T-helper 1 cell treated with Interleukin-12 subunit alpha and Interleukin-12 subunit beta and Interleukin-4 antibody, amounts not matched to agents 30 μg/mL and 1 μg/mL, for 36 hours (primary cell): ENCODE measurements at regions not wholly inside any gene's neighbourhood (a gene's known extent, or its start where the extent isn't known, plus 50 kb on each side); places are given as distances from the start of the nearest gene placed in this dataset.

ENCODE experiments used
- H3K27ac Mint-ChIP-seq: one replicate; pipeline ENCODE4 v1.8.0; 2021; ENCODE audit warnings: mild to moderate bottlenecking, mixed read lengths
- H3K27me3 Mint-ChIP-seq: one replicate; pipeline ENCODE4 v1.8.0; 2021; ENCODE audit warnings: low read depth, mixed read lengths
- H3K36me3 Mint-ChIP-seq: one replicate; pipeline ENCODE4 v1.8.0; 2021; ENCODE audit warnings: low read depth, mixed read lengths
- H3K4me1 Mint-ChIP-seq: one replicate; pipeline ENCODE4 v1.8.0; 2021; ENCODE audit warnings: low read depth, mixed read lengths
- H3K4me3 Mint-ChIP-seq: one replicate; pipeline ENCODE4 v1.8.0; 2021; ENCODE audit warnings: mild to moderate bottlenecking, moderate library complexity, mixed read lengths
- H3K9me3 Mint-ChIP-seq: one replicate; pipeline ENCODE4 v1.8.0; 2021; ENCODE audit warnings: mixed read lengths

GRCh38 chr2:195488567-195488966 is 168.5 kb upstream of the SLC39A10 start:
- H3K4me3 Mint-ChIP-seq: no peak overlapping the region
- no peaks in the 10 kb centered on the region for H3K27me3 Mint-ChIP-seq
- H3K4me1 Mint-ChIP-seq: peaks cover 44% of the 10 kb centered on the region
- H3K27ac Mint-ChIP-seq: no peak overlapping the region
- H3K9me3 Mint-ChIP-seq: peaks cover 24% of the 10 kb centered on the region
- H3K36me3 Mint-ChIP-seq: peaks cover 34% of the 10 kb centered on the region

DNA sequence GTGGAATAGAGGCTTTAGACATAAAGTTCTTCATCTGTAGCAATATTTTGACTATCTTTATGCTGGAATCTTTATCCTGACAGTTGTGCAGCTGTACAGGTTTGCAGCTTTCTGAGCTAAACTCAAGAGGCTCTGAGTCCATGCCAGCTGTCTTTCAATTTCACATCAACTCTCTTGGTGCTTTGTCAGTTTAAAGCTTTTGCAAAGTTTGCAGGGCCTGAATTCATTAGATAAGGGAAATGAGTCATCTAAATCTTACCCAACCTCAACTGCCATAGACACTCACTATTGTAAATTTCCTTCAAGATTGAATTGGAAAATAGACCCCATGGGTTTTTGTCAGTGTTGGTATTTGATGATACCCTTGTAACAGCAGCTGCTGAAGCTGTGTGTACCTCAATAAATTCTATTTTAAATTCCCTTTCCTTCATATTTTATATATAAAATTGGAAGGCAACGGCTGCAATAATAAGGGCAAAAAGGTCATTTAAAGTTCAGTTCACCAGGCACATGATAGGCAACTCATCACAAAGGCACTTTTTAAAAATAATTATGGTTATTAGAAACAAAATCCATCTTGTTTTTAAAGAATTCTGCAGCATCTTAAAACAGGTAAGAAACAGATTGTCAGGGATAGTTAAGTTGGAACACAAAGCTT is 169.9 kb upstream of the SLC39A10 start:
- Mint-ChIP-seq H3K4me3 (peak overlapping the region; percentile 55), H3K4me1 (peaks cover 48% of the 10 kb centered on the region), H3K27me3 (no peaks in the 10 kb centered on the region), H3K27ac (peak overlapping the region; percentile 79), H3K9me3 (peaks cover 30% of the 10 kb centered on the region), H3K36me3 (peaks cover 34% of the 10 kb centered on the region)

- Mint-ChIP-seq H3K36me3 (peaks cover 32% of the 10 kb centered on the region), H3K4me3 (peak overlapping the region; percentile 23), H3K27ac (peak overlapping the region; percentile 50)
Observed at GRCh38 chr2:195486520-195486919, 170.5 kb upstream of the SLC39A10 start.

DNA sequence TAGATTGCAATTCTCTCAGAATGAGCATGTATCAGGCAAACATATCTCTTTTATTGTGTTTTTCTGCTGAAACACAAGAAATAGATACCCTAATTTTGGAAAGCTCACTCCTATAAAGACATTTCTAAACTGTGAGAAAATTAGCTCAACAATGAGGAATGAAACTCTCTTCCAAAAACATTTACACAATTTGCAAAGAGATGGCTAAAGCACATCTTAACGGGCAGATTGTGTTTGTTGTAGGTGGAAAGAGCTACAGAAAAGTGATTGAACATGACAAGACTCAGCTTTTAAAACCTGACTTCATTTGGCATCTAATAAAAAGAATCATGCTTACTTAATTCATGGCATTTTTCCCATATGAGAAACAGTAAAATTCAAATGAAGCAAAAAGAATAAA is 175.0 kb upstream of the SLC39A10 start:
- Mint-ChIP-seq H3K27ac (no peak overlapping the region), H3K36me3 (peaks cover 45% of the 10 kb centered on the region), H3K9me3 (peaks cover 50% of the 10 kb centered on the region), H3K4me3 (no peak overlapping the region), H3K27me3 (no peaks in the 10 kb centered on the region), H3K4me1 (peaks cover 51% of the 10 kb centered on the region)

More at GRCh38 chr2:195486520-195486919, 170.5 kb upstream of the SLC39A10 start:
- H3K27me3 Mint-ChIP-seq: no peaks in the 10 kb centered on the region
- peaks cover 46% of the 10 kb centered on the region for H3K4me1 Mint-ChIP-seq
- H3K9me3 Mint-ChIP-seq: peaks cover 31% of the 10 kb centered on the region

DNA sequence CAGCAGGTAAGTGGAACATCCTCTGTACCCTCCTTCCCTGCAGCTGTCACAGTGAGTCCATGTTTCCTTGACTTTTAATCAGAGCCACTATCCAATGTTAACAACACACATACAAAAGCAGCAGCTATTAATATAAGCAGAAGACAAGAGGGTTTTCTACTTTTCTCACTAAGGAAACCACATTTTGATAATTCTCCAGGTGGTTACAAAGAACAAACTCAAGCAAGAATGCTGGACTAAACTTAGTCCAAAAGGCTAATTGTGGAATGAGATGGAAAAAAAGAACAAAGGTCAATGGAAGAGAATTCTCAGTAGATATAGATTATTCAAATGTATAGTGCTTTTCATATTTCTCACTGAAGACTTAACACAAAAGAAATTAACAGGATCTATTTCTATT is 176.9 kb upstream of the SLC39A10 start:
- no peak overlapping the region for H3K4me3 Mint-ChIP-seq
- H3K27me3 Mint-ChIP-seq: no peaks in the 10 kb centered on the region
- no peak overlapping the region for H3K27ac Mint-ChIP-seq
- peaks cover 50% of the 10 kb centered on the region for H3K9me3 Mint-ChIP-seq
- peaks cover 41% of the 10 kb centered on the region for H3K4me1 Mint-ChIP-seq
- H3K36me3 Mint-ChIP-seq: peaks cover 47% of the 10 kb centered on the region

GRCh38 chr2:195479407-195479806 is 177.6 kb upstream of the SLC39A10 start:
- Mint-ChIP-seq H3K4me3 (no peak overlapping the region), H3K9me3 (peaks cover 43% of the 10 kb centered on the region), H3K27ac (no peak overlapping the region), H3K4me1 (peaks cover 35% of the 10 kb centered on the region), H3K36me3 (peaks cover 41% of the 10 kb centered on the region), H3K27me3 (no peaks in the 10 kb centered on the region)

- Mint-ChIP-seq H3K4me1 (peaks cover 43% of the 10 kb centered on the region), H3K4me3 (peak overlapping the region; percentile 0), H3K36me3 (peaks cover 38% of the 10 kb centered on the region)
Observed at GRCh38 chr2:195477996-195478382, 179.0 kb upstream of the SLC39A10 start.

DNA sequence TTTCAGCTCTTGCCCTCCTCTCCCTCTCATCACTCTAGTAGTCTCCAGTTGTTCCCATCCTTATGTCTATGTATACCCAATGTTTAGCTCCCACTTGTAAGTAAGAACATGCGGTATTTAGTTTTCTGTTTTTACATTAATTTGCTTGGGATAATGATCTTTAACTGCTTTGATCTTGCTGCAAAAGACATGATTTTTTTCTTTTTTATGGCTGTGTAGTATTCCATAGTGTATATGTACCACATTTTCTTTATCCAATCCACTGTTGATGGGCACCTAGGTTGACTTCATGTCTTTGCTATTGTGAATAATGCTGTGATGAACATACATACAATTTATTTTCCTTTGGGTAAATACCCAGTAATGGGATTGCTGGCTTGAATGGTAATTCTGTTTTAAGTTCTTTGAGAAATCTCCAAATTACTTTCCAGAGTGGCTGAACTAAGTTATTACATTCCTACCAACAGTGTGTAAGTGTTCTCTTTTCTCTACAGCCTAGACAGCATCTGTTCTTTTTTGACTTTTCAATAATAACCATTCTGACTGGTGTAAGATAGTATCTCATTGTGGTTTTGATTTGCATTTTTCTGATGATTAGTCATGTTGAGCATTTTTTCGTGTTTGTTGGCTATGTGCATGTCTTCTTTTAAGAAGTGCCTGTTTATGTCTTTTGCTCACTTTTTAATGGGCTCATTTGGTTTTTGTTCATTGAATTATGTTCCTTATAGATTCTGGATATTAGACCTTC is 179.6 kb upstream of the SLC39A10 start:
- Mint-ChIP-seq H3K9me3 (peaks cover 39% of the 10 kb centered on the region), H3K4me1 (peaks cover 43% of the 10 kb centered on the region), H3K4me3 (no peak overlapping the region), H3K36me3 (peaks cover 38% of the 10 kb centered on the region), H3K27me3 (no peaks in the 10 kb centered on the region), H3K27ac (peak overlapping the region; percentile 5)

More at GRCh38 chr2:195477996-195478382, 179.0 kb upstream of the SLC39A10 start:
- H3K27me3 Mint-ChIP-seq: no peaks in the 10 kb centered on the region
- peaks cover 38% of the 10 kb centered on the region for H3K9me3 Mint-ChIP-seq
- H3K27ac Mint-ChIP-seq: peak overlapping the region; percentile 5

DNA sequence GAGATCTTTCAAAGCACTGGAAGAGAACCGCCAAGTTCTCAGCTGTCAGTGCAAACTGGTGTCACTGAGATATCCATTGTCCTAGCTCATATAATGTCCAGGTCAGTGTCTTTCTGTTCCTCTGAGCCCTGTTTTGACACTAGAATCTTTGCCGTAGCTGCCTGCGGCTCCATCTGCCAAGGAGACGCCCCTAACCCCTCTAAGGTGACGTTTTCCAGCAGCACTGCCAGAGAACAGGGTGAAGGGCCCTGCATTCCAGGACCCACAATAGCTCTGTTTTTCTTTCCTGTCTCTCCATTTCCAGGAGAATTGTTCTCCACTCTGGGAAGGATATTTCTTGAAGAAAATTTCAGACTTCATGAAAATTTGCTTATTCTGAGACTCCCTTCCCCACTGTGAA is 181.7 kb upstream of the SLC39A10 start:
- Mint-ChIP-seq H3K4me1 (peaks cover 35% of the 10 kb centered on the region), H3K36me3 (peaks cover 28% of the 10 kb centered on the region), H3K27ac (no peak overlapping the region), H3K9me3 (peaks cover 25% of the 10 kb centered on the region), H3K27me3 (no peaks in the 10 kb centered on the region), H3K4me3 (no peak overlapping the region)

DNA sequence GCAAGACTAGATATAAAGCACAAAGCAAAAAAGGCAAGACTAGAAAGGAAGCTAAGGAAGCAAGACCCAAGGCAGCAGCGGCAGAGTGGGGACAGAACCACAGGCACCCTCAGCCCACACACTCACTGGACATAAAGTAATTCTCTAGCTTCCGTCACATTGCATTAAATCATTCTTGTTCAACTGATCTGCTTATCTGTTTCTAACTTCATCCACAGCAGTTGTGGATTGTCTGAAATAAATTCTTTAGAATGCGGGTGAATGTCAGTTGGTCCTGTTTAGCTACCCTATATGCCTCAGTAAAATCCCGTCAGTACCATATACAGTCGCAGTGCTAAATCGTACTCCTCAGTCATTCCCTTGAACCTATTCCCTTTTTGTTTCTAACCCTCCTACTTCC is 183.2 kb upstream of the SLC39A10 start:
- Mint-ChIP-seq H3K9me3 (peaks cover 18% of the 10 kb centered on the region), H3K4me1 (peaks cover 28% of the 10 kb centered on the region), H3K27me3 (no peaks in the 10 kb centered on the region), H3K27ac (no peak overlapping the region), H3K4me3 (no peak overlapping the region), H3K36me3 (peaks cover 22% of the 10 kb centered on the region)

DNA sequence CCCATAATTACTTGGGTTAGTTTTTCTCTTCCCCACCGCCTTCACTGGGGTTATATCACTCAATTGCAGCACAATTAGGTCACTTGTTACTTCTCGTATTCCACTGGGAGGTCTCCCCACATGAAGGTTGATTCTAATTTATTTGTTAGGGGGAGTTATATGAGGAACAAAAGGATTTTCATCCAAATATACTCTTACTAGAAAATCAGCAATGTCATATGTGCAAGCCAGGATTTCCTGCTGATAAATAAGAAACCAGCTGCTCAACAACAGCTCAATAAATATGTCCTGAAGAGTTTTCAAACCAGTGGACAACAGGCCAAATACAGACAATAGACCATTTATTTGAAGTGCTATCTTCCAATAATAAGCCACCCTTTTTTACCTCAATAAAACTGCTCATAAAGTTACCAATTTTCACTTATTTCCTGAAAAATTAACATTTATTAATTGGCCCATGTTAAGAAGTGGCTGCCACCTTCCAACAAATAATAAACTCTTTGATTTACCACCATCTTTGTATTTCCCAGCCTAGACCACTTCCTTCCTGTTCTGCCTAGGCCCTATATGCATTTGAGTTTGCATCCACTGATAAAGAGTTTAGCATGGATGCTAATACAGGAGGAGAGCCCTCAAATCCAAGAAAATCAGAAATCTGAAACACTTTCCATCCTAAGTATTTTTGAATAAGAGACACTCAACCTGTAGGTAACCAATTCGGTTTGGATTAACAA is 184.4 kb upstream of the SLC39A10 start:
- Mint-ChIP-seq H3K27me3 (no peaks in the 10 kb centered on the region), H3K36me3 (peaks cover 20% of the 10 kb centered on the region), H3K9me3 (peaks cover 17% of the 10 kb centered on the region), H3K4me1 (peaks cover 25% of the 10 kb centered on the region), H3K27ac (no peak overlapping the region), H3K4me3 (no peak overlapping the region)

- H3K27me3 Mint-ChIP-seq: no peaks in the 10 kb centered on the region
- peaks cover 15% of the 10 kb centered on the region for H3K36me3 Mint-ChIP-seq
- peaks cover 14% of the 10 kb centered on the region for H3K9me3 Mint-ChIP-seq
- no peak overlapping the region for H3K4me3 Mint-ChIP-seq
- H3K4me1 Mint-ChIP-seq: peaks cover 19% of the 10 kb centered on the region
- no peak overlapping the region for H3K27ac Mint-ChIP-seq
Observed at GRCh38 chr2:195471807-195472206, 185.2 kb upstream of the SLC39A10 start.

GRCh38 chr2:195471163-195471562 is 185.9 kb upstream of the SLC39A10 start:
- no peak overlapping the region for H3K4me3 Mint-ChIP-seq
- H3K4me1 Mint-ChIP-seq: peaks cover 19% of the 10 kb centered on the region
- no peaks in the 10 kb centered on the region for H3K27me3 Mint-ChIP-seq
- H3K36me3 Mint-ChIP-seq: peaks cover 12% of the 10 kb centered on the region
- no peak overlapping the region for H3K27ac Mint-ChIP-seq
- H3K9me3 Mint-ChIP-seq: peaks cover 18% of the 10 kb centered on the region

DNA sequence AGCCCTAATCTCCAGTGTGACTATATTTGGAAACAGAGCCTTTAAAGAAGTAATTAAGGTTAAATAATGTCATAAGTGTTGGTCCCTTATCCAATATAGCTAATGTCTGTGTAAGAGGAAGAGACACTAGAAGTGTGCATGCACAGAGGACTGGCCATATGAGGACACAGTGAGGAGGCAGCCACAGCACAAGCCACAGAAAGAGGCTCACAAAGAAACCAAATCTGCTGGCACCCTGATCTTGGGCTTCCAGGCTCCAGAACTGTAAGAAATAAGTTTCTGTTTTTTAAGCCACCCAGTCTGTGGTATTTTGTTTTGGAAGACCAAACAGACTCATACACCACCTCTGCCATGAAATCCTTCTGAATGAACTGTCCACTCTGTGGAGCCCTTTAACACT is 186.4 kb upstream of the SLC39A10 start:
- peaks cover 11% of the 10 kb centered on the region for H3K36me3 Mint-ChIP-seq
- no peaks in the 10 kb centered on the region for H3K27me3 Mint-ChIP-seq
- H3K4me1 Mint-ChIP-seq: peaks cover 19% of the 10 kb centered on the region
- H3K27ac Mint-ChIP-seq: no peak overlapping the region
- no peak overlapping the region for H3K4me3 Mint-ChIP-seq
- H3K9me3 Mint-ChIP-seq: peaks cover 24% of the 10 kb centered on the region
